ENCODE measurements at regions not wholly inside any gene's neighbourhood (a gene's known extent, or its start where the extent isn't known, plus 50 kb on each side); places are given as distances from the start of the nearest gene placed in this dataset.
A peak's percentile ranks its signal among the peaks of the same experiment; 100 is the strongest.
"Not testable (repeated sequence)": the region's sequence is repeated elsewhere in the genome, so short reads cannot be mapped to it uniquely, and the experiment has no call there.

GRCh38 chr13:74555651-74556420 lies 421.6 kb upstream of the KLF12 start:
- DNase-seq = no peak

- DNase-seq = no peak
These were observed 421.0 kb upstream of the KLF12 start for GRCh38 chr13:74555276-74555625.

GRCh38 chr13:74554569-74555275 lies 420.5 kb upstream of the KLF12 start:
- DNase-seq = no peak

- peak; percentile 39 for DNase-seq
These were observed 415.8 kb upstream of the KLF12 start for GRCh38 chr13:74550039-74550438.

- DNase-seq = not testable (repeated sequence)
These were observed 402.4 kb upstream of the KLF12 start for GRCh38 chr13:74536649-74537048.

GRCh38 chr13:74533226-74533625 lies 399.0 kb upstream of the KLF12 start:
- no peak for DNase-seq

- no peak for DNase-seq
These were observed 395.8 kb upstream of the KLF12 start for GRCh38 chr13:74530011-74530410.

GRCh38 chr13:74528734-74529513 lies 394.7 kb upstream of the KLF12 start:
- DNase-seq = no peak

- no peak for DNase-seq
These were observed 388.9 kb upstream of the KLF12 start for GRCh38 chr13:74523057-74523456.

GRCh38 chr13:74511523-74511922 lies 377.3 kb upstream of the KLF12 start:
- no peak for DNase-seq

- no peak for DNase-seq
These were observed 353.0 kb upstream of the KLF12 start for GRCh38 chr13:74487091-74487722.

- no peak for DNase-seq
These were observed 351.6 kb upstream of the KLF12 start for GRCh38 chr13:74485757-74486156.

GRCh38 chr13:74479124-74479523 lies 344.9 kb upstream of the KLF12 start:
- no peak for DNase-seq

- no peak for DNase-seq
These were observed 342.6 kb upstream of the KLF12 start for GRCh38 chr13:74476788-74477187.

- no peak for DNase-seq
These were observed 342.2 kb upstream of the KLF12 start for GRCh38 chr13:74476365-74476764.

- DNase-seq = no peak
These were observed 332.7 kb upstream of the KLF12 start for GRCh38 chr13:74466864-74467263.

GRCh38 chr13:74466020-74466419 lies 331.8 kb upstream of the KLF12 start:
- no peak for DNase-seq

GRCh38 chr13:74465271-74465670 lies 331.1 kb upstream of the KLF12 start:
- no peak for DNase-seq

GRCh38 chr13:74464670-74465069 lies 330.5 kb upstream of the KLF12 start:
- no peak for DNase-seq

- DNase-seq = no peak
These were observed 326.8 kb upstream of the KLF12 start for GRCh38 chr13:74461011-74461410.

GRCh38 chr13:74452881-74453280 lies 318.7 kb upstream of the KLF12 start:
- no peak for DNase-seq

GRCh38 chr13:74452176-74452575 lies 318.0 kb upstream of the KLF12 start:
- no peak for DNase-seq

- DNase-seq = no peak
These were observed 316.8 kb upstream of the KLF12 start for GRCh38 chr13:74450964-74451363.

- no peak for DNase-seq
These were observed 316.3 kb upstream of the KLF12 start for GRCh38 chr13:74450525-74450845.
